ENCODE measurements at regions not wholly inside any gene's neighbourhood (a gene's known extent, or its start where the extent isn't known, plus 50 kb on each side); places are given as distances from the start of the nearest gene placed in this dataset.

- peak overlapping the region in 3 of 4 donors; percentile 43 to 62 (median 43) for H3K27ac ChIP-seq
- H3K4me1 ChIP-seq: peaks cover 0 to 28% (median 20%) of the 10 kb centered on the region in 4 donors
- no peaks in the 10 kb centered on the region for H3K27me3 ChIP-seq
- intact Hi-C loops (cut with DNase I): no loop called here
- WGBS, 2 donors: 55 to 64% methylated on average over 6 of the region's 6 CpGs
- TF ChIP-seq CTCF (IDR thresholded peaks at IDR 0.05): no peak
- peak in 1 of 4 donors; percentile 29 for TF ChIP-seq EP300 (IDR thresholded peaks at IDR 0.05)
- peak; percentile 31 to 52 (median 42) for TF ChIP-seq POLR2AphosphoS5 (IDR thresholded peaks at IDR 0.05)
- no peak for DNase-seq
- H3K36me3 ChIP-seq: no peaks in the 10 kb centered on the region
- H3K4me3 ChIP-seq: no peak overlapping the region
- no peaks in the 10 kb centered on the region for H3K9me3 ChIP-seq
Observed at GRCh38 chr3:177420651-177421480, 223.6 kb upstream of the TBL1XR1 start.

GRCh38 chr3:177421481-177421785, 224.2 kb upstream of the TBL1XR1 start:
- Histone ChIP-seq H3K4me1 (peaks cover 0 to 28% (median 20%) of the 10 kb centered on the region in 4 donors), H3K36me3 (no peaks in the 10 kb centered on the region), H3K27me3 (no peaks in the 10 kb centered on the region), H3K4me3 (no peak overlapping the region), H3K27ac (peak overlapping the region in 3 of 4 donors; percentile 41 to 62 (median 43)), H3K9me3 (no peaks in the 10 kb centered on the region)
- intact Hi-C loops (cut with DNase I): no loop called here
- DNase-seq: no peak
- 93 to 94% methylated on average over 1 of the region's 1 CpG for WGBS, 2 donors
- TF ChIP-seq CTCF (IDR thresholded peaks at IDR 0.05) (no peak), EP300 (IDR thresholded peaks at IDR 0.05) (no peak), POLR2AphosphoS5 (IDR thresholded peaks at IDR 0.05) (no peak), POLR2A (IDR thresholded peaks at IDR 0.05) (no peak)

- intact Hi-C loops (cut with DNase I): no loop called here
- 82 to 89% methylated on average over 3 of the region's 3 CpGs for WGBS, 2 donors
- Histone ChIP-seq H3K27ac (no peak overlapping the region), H3K4me3 (no peak overlapping the region), H3K36me3 (no peaks in the 10 kb centered on the region), H3K4me1 (peaks cover 0 to 28% (median 20%) of the 10 kb centered on the region in 4 donors), H3K27me3 (no peaks in the 10 kb centered on the region), H3K9me3 (no peaks in the 10 kb centered on the region)
- DNase-seq: no peak
- TF ChIP-seq CTCF (IDR thresholded peaks at IDR 0.05) (no peak), EP300 (IDR thresholded peaks at IDR 0.05) (no peak), POLR2AphosphoS5 (IDR thresholded peaks at IDR 0.05) (no peak), POLR2A (IDR thresholded peaks at IDR 0.05) (no peak)
Observed at GRCh38 chr3:177424521-177424920, 227.2 kb upstream of the TBL1XR1 start.

- 89 to 96% methylated on average over 3 of the region's 3 CpGs for WGBS, 2 donors
- H3K27ac ChIP-seq: no peak overlapping the region
Observed at GRCh38 chr3:177425042-177425441, 227.8 kb upstream of the TBL1XR1 start.

More at GRCh38 chr3:177425042-177425441, 227.8 kb upstream of the TBL1XR1 start:
- TF ChIP-seq POLR2AphosphoS5 (IDR thresholded peaks at IDR 0.05) (no peak), CTCF (IDR thresholded peaks at IDR 0.05) (no peak), EP300 (IDR thresholded peaks at IDR 0.05) (no peak), POLR2A (IDR thresholded peaks at IDR 0.05) (no peak)
- H3K4me3 ChIP-seq: no peak overlapping the region
- H3K9me3 ChIP-seq: no peaks in the 10 kb centered on the region
- H3K36me3 ChIP-seq: no peaks in the 10 kb centered on the region
- intact Hi-C loops (cut with DNase I): no loop called here
- H3K4me1 ChIP-seq: peaks cover 0 to 24% (median 19%) of the 10 kb centered on the region in 4 donors
- no peaks in the 10 kb centered on the region for H3K27me3 ChIP-seq
- no peak for DNase-seq
